NCI-H82 treated with DMSO at 0.1 percent for 48 hours (cell line): ENCODE measurements at regions not wholly inside any gene's neighbourhood (a gene's known extent, or its start where the extent isn't known, plus 50 kb on each side); places are given as distances from the start of the nearest gene placed in this dataset.
A peak's percentile ranks its signal among the peaks of the same experiment; 100 is the strongest.
"Not testable (repeated sequence)": the region's sequence is repeated elsewhere in the genome, so short reads cannot be mapped to it uniquely, and the experiment has no call there.

ENCODE experiments used
- DNase-seq: peaks from one replicate; lab custom pipeline; 2025; ENCODE audit not compliant: unreplicated experiment; lab: John Stamatoyannopoulos, UW

DNA sequence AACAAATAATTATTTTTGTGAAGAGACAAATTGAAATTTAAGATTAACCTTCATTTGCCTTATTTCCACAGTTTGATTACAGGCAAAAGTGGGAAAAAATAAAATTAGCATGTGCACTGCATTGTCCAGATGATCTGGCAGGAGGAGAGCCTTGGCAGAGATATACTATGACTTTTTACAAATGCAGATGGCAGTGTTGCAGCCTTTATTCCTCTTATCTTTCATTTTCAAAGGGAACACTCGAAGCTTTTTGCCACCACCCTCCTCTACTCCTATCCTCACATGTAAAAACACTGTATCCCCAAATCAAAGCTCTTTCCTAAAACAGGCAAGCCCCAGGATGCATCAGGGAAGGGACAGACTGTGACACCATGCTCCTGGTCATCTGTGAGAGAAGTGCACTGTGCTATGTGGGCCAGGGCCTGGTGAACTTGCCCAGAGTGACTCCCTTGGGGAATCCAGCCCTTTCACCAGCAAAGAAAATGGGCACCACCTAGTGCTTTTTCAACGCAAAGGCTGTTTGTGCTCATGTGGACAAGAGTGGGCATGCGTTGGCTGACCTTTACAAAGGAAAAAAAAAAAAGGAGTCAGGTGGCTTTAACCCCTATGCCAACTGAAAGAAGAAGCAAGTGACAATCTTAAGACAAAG lies 74.7 kb upstream of the ETAA1 start:
- peak; percentile 44 for DNase-seq

DNA sequence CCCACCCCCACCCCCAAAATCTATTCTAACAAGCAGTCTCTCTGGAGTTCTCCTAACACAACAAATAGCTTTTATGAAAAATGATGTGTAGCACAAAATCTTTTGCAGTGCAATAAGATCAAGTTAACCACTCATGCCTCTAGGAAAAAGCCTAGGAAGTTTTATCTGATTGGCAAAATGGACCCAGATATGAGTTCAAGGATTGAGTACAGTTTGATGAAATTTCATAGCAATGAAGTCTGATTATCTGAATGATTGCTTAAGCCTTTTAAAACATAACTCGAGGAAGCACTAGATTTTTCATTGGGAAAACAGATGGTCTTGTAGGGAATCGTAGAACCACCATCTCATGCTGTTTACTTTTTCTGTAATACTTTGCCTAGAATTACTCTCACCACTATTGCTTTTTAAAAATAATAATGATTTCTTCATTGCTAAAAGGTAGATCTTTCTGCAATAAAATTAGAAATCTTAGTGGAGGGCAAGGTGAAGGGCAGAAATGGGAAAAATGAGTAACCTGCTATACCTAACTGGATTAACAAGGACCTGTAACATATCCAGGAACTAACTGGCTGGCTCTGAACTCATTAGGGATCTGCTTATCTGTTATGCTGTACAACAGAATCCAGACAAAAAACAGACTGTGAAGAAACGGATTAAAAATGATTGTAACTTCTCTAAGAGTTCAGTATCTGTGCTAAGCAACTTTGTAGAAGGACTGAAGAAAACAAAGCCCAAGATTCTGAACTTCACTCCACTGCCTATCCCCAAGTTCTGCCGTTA lies 73.7 kb upstream of the ETAA1 start:
- peak; percentile 54 for DNase-seq

DNA sequence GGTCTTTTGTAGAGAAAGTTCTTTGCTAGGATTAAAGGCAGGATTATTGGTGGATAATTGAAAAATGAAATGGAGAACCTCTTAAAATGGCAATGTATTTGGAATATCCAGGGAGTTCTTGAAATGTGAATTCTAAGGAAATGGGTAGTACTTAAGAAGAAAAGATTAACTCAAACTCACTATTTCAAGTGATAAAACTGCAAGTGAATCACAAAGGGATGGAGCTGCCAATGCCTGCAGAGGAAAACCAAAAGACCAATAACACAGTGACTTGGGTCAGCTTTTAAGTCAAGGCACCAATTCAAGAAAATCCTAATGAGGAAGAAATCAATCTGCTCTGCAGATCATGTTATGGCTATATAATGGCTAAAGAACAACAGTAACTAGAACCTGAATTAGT lies 67.6 kb upstream of the ETAA1 start:
- no peak for DNase-seq

DNA sequence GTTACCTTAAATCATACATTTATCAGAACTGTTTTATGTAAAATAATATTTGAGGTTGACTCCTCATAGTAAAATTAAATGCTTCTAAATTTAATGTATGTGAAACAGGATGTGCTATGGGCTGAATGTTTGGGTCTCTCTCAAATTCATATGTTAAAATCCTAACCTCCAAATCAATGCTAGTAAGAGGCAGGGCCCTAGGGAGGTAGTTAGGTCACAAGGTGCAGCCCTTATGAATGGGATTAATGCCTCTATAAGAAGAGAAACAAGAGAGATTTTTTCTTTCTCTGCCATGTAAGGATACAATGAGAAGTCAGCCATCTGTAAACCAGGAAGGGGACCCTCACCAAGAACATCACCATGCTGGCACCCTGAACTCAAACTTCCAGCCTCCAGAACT lies 67.2 kb upstream of the ETAA1 start:
- DNase-seq, result no peak

DNA sequence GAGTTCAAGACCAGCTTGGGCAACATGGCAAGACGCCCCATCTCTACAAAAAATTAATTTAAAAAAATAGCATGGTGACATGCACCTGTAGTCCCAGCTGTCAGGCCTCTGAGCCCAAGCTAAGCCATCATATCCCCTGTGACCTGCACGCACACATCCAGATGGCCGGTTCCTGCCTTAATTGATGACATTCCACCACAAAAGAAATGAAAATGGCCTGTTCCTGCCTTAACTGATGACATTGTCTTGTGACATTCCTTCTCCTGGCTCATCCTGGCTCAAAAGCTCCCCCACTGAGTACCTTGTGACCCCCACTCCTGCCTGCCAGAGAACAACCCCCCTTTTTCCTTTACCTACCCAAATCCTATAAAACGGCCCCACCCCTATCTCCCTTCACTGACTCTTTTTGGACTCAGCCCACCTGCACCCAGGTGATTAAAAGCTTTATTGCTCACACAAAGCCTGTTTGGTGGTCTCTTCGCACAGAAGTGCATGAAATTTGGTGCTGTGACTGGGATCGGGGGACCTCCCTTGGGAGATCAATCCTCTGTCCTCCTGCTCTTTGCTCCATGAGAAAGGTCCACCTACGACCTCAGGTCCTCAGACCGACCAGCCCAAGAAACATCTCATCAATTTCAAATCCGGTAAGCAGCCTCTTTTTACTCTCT lies 65.6 kb upstream of the ETAA1 start:
- not testable (repeated sequence) for DNase-seq

DNA sequence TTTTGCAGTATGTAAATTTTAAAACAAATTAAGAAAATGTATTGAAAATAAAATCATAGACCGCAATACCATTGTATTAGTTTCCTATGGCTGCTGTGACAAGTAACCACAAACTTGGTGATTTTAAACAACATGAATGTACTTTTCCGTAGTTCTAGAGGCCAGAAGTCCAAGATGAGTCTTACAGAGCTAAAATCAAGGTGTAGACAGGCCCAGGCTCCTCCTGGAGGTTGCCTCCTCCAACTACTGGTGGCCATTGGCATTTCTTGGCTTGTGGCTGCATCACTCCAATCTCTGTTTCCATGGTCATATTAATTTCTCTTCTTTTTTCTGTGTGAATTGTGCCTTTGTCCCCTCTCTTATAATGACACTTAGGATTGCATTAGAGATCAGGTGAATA lies 59.2 kb upstream of the ETAA1 start:
- DNase-seq, result no peak

DNA sequence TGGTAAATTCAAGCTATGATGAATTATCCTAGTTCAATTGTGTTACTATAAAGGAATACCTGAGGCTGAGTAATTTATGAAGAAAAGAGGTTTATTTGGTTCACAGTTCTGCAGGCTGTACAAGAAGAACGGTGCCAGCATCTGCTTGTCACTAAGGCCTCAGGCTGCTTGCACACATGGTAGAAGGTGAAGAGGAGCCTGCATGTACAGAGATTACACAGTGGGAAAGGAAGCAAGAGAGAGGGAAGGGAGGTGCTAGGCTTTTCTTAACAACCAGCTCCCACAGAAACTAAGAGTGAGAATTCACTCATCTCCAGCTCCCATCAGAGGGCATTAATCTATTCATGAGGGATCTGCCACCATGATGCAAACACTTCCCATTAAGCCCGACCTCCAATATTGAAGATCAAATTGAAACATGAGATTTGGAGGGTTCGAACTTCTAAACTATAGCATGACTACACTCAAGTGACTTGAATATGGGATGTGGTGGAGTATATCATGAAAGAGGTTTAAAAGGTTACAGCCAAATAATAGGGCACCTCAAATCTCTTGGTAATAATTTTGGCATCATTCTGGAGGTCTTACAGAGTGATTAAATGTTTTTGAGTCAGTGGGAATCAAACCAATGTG lies 58.4 kb upstream of the ETAA1 start:
- DNase-seq, result no peak

DNA sequence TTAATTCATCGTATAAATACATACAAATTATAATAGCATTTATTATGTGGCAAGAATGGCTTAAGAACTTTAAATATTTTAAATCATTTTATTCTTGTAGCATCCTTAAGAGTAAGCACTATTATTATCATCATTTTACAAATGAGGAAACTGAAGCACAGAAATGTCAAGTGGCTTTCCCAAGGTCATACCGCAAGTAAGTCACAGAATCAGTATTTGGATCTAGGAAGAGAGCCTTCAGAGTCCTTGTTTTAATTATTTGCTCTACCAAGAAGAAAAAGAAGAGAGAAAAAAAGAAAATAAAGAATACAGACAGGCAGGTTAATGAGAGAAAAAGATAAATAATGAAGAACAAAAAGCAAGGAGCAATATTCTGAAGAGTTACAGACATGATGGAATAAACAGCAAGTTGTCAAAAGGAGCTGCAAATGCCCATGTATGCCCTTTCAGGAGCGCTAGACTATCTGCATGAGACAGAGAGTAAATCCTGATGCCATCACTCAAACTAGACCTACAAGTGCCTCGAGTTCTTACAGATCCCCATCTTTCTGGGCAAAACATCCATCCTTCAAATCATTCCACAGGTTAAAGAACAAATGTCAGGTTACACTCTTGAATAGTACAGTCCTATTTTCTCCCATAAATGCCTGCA lies 57.8 kb upstream of the ETAA1 start:
- DNase-seq, result no peak

DNA sequence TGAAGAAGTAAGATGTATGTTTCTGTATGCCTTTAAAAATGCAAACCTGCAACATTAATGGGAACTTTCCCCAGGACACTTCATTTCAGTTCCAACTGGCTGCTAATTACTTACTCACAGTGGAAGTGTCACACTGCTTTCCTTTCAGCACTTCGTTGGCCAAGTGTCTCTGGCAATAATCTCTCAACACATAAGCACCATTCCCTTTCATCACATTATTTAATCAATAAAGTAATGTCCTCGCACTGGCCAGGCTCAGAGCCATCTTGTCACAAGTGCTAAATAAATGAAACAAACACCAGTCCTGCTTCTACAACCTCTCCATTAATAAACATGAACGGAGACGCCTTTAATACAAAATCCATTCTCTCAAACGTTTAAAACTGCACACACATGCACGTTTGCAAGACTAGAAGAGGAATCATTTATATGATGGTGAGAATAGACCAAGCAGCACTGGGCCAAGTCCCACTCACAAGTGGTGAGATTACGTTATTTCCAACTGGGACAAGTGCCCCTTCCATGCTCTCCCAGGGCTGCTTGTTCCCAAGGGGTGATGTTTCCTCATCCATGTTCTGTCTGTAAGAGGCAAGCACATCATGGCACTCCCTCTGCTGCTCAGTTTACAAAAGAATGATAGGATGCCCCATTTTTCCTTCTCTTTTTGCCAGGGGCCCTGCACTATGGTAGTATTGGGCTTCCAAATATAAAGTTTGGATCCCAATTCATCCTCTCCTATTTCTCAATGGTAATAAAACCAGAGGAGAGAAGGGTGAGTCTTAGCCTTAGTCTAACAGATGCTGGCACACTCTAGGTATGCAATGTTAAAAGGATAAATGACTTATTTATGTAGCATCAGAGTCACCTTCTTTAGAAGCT lies 56.8 kb upstream of the ETAA1 start:
- DNase-seq, result no peak

DNA sequence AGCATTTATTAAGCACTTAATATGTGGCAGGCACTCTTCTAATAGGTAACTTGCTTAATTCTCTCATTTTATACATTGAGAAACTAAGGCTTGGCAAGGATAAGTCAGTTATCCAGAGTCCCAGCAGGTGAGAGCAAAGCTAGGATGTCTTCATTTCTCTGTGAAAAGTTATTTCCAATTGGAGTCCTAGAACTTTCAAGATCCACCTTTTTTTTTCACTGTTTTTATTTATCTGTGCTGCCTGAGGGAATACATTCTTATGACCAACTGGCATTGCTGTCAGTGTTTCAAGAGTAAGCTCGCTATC lies 56.2 kb upstream of the ETAA1 start:
- no peak for DNase-seq

DNA sequence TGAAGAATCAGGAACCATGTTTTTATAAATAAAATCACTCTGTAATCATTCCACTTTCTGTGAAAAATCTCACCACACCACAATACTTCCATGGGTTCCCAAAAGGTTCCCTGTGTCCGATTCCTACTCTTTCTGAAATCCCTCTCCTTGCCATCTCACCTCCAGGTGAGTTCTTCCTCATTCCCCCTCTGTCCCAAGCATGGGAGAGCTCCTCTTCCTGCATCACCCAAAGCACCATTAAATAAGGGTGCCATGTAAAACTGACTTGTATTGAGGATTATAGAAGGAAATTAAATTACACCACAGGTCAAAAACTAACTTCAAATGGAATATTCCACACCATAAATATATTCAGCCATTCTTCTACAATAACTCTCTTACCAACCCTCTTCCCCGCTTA lies 55.8 kb upstream of the ETAA1 start:
- no peak for DNase-seq

DNA sequence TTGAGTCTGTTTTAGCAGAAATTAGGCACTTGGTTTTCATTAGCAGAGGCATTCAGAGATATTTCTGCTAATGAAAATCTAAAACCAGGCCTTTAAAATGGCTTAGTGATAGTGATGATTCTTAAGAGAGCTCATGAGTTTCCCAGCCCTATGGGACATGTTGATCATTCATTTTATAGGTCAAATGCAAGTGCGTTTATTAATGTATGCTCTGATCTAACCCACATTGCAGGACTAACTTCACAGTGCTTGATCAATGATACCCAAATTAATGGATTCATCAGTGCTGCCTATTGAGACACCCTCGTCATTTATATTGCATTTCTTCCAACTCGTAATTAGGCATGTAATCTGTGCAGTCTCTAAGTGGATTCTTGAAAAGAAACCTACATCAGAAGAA lies 54.7 kb upstream of the ETAA1 start:
- DNase-seq, result no peak

DNA sequence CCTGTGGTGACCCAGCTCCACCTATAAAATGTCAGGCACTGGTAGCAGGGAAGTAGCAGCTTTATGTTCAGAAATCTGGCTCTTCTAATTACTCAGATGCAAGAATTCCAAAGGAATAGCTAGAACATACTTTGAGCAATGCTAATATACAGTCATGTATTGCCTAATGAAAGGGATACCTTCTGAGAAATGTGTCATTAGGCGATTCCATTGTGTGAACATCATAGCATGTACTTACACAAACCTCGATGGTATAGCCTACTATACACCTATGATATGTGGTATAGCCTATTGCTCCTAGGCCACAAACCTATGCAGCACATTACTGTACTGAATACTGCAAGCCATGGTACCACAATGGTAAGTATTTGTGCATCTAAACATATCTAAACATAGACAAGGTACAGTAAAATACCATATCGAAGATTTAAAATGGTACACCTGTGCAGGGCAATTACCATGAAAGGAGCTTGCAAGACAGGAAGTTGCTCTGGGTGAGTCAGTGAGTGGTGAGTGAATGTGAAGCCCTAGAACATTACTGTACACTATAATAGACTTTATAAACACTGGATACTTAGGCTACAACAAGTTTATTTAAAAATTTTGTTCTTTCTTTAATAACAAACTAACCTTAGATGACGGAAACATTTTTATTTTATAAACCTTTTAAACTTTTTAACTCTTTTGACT lies 50.3 kb upstream of the ETAA1 start:
- DNase-seq, result no peak
